ENCODE measurements at regions not wholly inside any gene's neighbourhood (a gene's known extent, or its start where the extent isn't known, plus 50 kb on each side); places are given as distances from the start of the nearest gene placed in this dataset.

- TF ChIP-seq, protein P1, sequence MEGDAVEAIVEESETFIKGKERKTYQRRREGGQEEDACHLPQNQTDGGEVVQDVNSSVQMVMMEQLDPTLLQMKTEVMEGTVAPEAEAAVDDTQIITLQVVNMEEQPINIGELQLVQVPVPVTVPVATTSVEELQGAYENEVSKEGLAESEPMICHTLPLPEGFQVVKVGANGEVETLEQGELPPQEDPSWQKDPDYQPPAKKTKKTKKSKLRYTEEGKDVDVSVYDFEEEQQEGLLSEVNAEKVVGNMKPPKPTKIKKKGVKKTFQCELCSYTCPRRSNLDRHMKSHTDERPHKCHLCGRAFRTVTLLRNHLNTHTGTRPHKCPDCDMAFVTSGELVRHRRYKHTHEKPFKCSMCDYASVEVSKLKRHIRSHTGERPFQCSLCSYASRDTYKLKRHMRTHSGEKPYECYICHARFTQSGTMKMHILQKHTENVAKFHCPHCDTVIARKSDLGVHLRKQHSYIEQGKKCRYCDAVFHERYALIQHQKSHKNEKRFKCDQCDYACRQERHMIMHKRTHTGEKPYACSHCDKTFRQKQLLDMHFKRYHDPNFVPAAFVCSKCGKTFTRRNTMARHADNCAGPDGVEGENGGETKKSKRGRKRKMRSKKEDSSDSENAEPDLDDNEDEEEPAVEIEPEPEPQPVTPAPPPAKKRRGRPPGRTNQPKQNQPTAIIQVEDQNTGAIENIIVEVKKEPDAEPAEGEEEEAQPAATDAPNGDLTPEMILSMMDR (IDR thresholded peaks at IDR 0.05), result peak; percentile 70
- H3K9me3 Mint-ChIP-seq (ENCODE audit: unreplicated experiment), result no peaks in the 10 kb centered on the region
- no peak overlapping the region for H3K4me3 Mint-ChIP-seq (ENCODE audit: unreplicated experiment)
- H3K27ac Mint-ChIP-seq (ENCODE audit: unreplicated experiment), result no peak overlapping the region
- no peaks in the 10 kb centered on the region for H3K36me3 Mint-ChIP-seq (ENCODE audit: unreplicated experiment)
- H3K4me1 Mint-ChIP-seq (ENCODE audit: unreplicated experiment), result no peaks in the 10 kb centered on the region
- DNase-seq (ENCODE audit: extremely low spot score, unreplicated experiment), result no peak
- no peaks in the 10 kb centered on the region for H3K27me3 Mint-ChIP-seq (ENCODE audit: unreplicated experiment)
Measured at GRCh38 chrX:26442340-26442739, 226.4 kb downstream of the MAGEB5 start.

- H3K4me3 Mint-ChIP-seq (ENCODE audit: unreplicated experiment), result no peak overlapping the region
- no peak for DNase-seq (ENCODE audit: extremely low spot score, unreplicated experiment)
- H3K27ac Mint-ChIP-seq (ENCODE audit: unreplicated experiment), result no peak overlapping the region
- TF ChIP-seq, protein P1 (IDR thresholded peaks at IDR 0.05), result no peak
- H3K36me3 Mint-ChIP-seq (ENCODE audit: unreplicated experiment), result no peaks in the 10 kb centered on the region
- H3K9me3 Mint-ChIP-seq (ENCODE audit: unreplicated experiment), result peaks cover 17% of the 10 kb centered on the region
- no peaks in the 10 kb centered on the region for H3K27me3 Mint-ChIP-seq (ENCODE audit: unreplicated experiment)
- H3K4me1 Mint-ChIP-seq (ENCODE audit: unreplicated experiment), result no peaks in the 10 kb centered on the region
Measured at GRCh38 chrX:26414534-26414933, 198.6 kb downstream of the MAGEB5 start.

GRCh38 chrX:26411045-26411444 lies 195.1 kb downstream of the MAGEB5 start:
- no peaks in the 10 kb centered on the region for H3K9me3 Mint-ChIP-seq (ENCODE audit: unreplicated experiment)
- DNase-seq (ENCODE audit: extremely low spot score, unreplicated experiment), result no peak
- TF ChIP-seq, protein P1 (IDR thresholded peaks at IDR 0.05), result no peak
- H3K27ac Mint-ChIP-seq (ENCODE audit: unreplicated experiment), result no peak overlapping the region
- no peaks in the 10 kb centered on the region for H3K27me3 Mint-ChIP-seq (ENCODE audit: unreplicated experiment)
- no peaks in the 10 kb centered on the region for H3K36me3 Mint-ChIP-seq (ENCODE audit: unreplicated experiment)
- no peaks in the 10 kb centered on the region for H3K4me1 Mint-ChIP-seq (ENCODE audit: unreplicated experiment)
- H3K4me3 Mint-ChIP-seq (ENCODE audit: unreplicated experiment), result no peak overlapping the region

DNA sequence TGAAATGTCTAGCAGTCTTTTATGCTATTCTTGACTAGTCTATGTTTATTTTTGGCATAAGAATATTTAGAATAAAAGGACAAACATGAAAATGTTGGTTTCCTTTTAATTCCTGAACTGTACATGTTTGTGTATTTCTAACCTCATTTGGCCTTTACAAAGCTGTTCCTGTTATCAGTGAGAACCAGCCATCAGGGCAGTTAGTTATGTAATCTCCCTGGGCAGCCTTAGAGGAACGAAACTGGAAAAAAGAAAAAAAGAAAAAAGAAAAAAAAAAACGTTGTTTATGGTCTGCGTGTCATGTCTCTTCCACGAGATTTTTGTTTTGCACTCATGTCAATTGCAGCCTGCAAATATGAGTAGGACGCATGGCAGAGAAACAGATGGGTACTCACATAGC lies 193.7 kb downstream of the MAGEB5 start:
- H3K27ac Mint-ChIP-seq (ENCODE audit: unreplicated experiment), result no peak overlapping the region
- no peak for DNase-seq (ENCODE audit: extremely low spot score, unreplicated experiment)
- H3K4me1 Mint-ChIP-seq (ENCODE audit: unreplicated experiment), result no peaks in the 10 kb centered on the region
- no peaks in the 10 kb centered on the region for H3K9me3 Mint-ChIP-seq (ENCODE audit: unreplicated experiment)
- TF ChIP-seq, protein P1 (IDR thresholded peaks at IDR 0.05), result no peak
- H3K4me3 Mint-ChIP-seq (ENCODE audit: unreplicated experiment), result no peak overlapping the region
- no peaks in the 10 kb centered on the region for H3K36me3 Mint-ChIP-seq (ENCODE audit: unreplicated experiment)
- H3K27me3 Mint-ChIP-seq (ENCODE audit: unreplicated experiment), result no peaks in the 10 kb centered on the region

DNA sequence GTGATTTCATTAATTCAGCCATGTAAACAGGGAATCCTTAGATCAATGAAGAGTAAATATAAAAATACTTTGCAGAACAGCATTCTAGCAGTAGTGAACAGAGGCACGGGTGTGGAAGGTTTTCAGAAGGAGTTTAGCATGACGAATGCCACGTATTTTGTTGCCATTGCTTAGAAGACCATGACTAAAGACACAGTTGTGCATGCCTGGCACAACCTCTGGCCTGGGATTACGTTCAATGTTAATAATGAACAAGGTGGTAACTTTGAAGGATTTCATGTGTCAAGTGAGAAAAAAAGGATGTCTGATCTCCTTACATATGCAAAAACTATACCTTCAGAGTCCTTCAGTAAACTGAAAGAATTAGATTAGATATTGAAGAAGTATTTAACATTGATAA lies 171.9 kb downstream of the MAGEB5 start:
- no peak overlapping the region for H3K4me3 Mint-ChIP-seq (ENCODE audit: unreplicated experiment)
- no peak for DNase-seq (ENCODE audit: extremely low spot score, unreplicated experiment)
- H3K27me3 Mint-ChIP-seq (ENCODE audit: unreplicated experiment), result no peaks in the 10 kb centered on the region
- H3K9me3 Mint-ChIP-seq (ENCODE audit: unreplicated experiment), result peaks cover 2% of the 10 kb centered on the region
- TF ChIP-seq, protein P1 (IDR thresholded peaks at IDR 0.05), result no peak
- H3K36me3 Mint-ChIP-seq (ENCODE audit: unreplicated experiment), result no peaks in the 10 kb centered on the region
- no peaks in the 10 kb centered on the region for H3K4me1 Mint-ChIP-seq (ENCODE audit: unreplicated experiment)
- no peak overlapping the region for H3K27ac Mint-ChIP-seq (ENCODE audit: unreplicated experiment)

Data from osteocyte (in vitro differentiated cells).